HG03135 (cell line): ENCODE measurements at regions not wholly inside any gene's neighbourhood (a gene's known extent, or its start where the extent isn't known, plus 50 kb on each side); places are given as distances from the start of the nearest gene placed in this dataset.

Experiments
- ATAC-seq: cut with Tn5 transposase; IDR thresholded peaks from one replicate; pipeline ENCODE4 v1.9.1; 2021; ENCODE audit warnings: mild to moderate bottlenecking, moderate library complexity; ENCODE audit not compliant: unreplicated experiment

DNA sequence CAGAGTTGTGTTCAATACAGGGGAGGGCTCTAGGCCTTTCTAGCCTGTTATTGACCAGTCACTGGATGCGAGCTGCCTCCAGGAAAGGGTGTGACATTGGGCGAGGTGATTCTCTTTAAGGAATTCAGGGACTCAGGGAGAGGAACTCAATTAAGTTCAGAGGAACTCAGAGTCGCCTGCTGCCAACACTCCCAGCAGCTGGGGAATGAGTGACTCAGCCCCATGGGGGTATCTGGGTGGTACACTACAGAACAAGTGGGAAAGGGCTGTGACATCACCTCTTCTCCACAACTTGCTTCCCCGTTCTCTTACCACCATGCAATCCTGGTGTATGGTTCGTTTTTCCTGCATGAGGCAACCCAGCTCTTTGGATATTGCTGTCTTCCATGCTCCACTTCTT lies 50.4 kb upstream of the CYRIA start:
- no peak for ATAC-seq
